CD4-positive, alpha-beta T cell treated with Interleukin-2 at 100 ng/mL for 4 hours (primary cell): ENCODE measurements at regions not wholly inside any gene's neighbourhood (a gene's known extent, or its start where the extent isn't known, plus 50 kb on each side); places are given as distances from the start of the nearest gene placed in this dataset.

Source experiments
- DNase-seq: peaks from one replicate; pipeline ENCODE4 v3.0.0-alpha.2; 2020; ENCODE audit warnings: low spot score

GRCh38 chr18:3358310-3358709, 91.7 kb upstream of the TGIF1 start:
- DNase-seq = no peak

GRCh38 chr18:3360211-3360610, 89.8 kb upstream of the TGIF1 start:
- DNase-seq = no peak

GRCh38 chr18:3367491-3368091, 82.4 kb upstream of the TGIF1 start:
- no peak for DNase-seq

GRCh38 chr18:3368193-3368592, 81.8 kb upstream of the TGIF1 start:
- no peak for DNase-seq

GRCh38 chr18:3379685-3380084, 70.3 kb upstream of the TGIF1 start:
- no peak for DNase-seq

GRCh38 chr18:3380384-3380961, 69.5 kb upstream of the TGIF1 start:
- DNase-seq = peak; percentile 58

GRCh38 chr18:3383381-3383915, 66.5 kb upstream of the TGIF1 start:
- DNase-seq = no peak

- DNase-seq = no peak
Observed at GRCh38 chr18:3384664-3385563, 65.1 kb upstream of the TGIF1 start.

GRCh38 chr18:3388323-3388722, 61.6 kb upstream of the TGIF1 start:
- no peak for DNase-seq

GRCh38 chr18:3388980-3389379, 61.0 kb upstream of the TGIF1 start:
- DNase-seq = no peak

GRCh38 chr18:3389977-3390376, 60.0 kb upstream of the TGIF1 start:
- no peak for DNase-seq

- no peak for DNase-seq
Observed at GRCh38 chr18:3391704-3392466, 58.1 kb upstream of the TGIF1 start.

GRCh38 chr18:3392467-3392855, 57.5 kb upstream of the TGIF1 start:
- DNase-seq = no peak

- DNase-seq = no peak
Observed at GRCh38 chr18:3394648-3395047, 55.3 kb upstream of the TGIF1 start.

- DNase-seq = no peak
Observed at GRCh38 chr18:3395466-3395865, 54.5 kb upstream of the TGIF1 start.

- DNase-seq = no peak
Observed at GRCh38 chr18:3397031-3397750, 52.8 kb upstream of the TGIF1 start.

GRCh38 chr18:3397786-3398185, 52.2 kb upstream of the TGIF1 start:
- no peak for DNase-seq
